Superior temporal gyrus (tissue), 1 donor: ENCODE measurements at regions not wholly inside any gene's neighbourhood (a gene's known extent, or its start where the extent isn't known, plus 50 kb on each side); places are given as distances from the start of the nearest gene placed in this dataset.

Source experiments
- DNase-seq: peaks from one replicate; pipeline ENCODE4 v3.0.0-alpha.2; 2016; ENCODE audit errors: extremely low spot score

DNA sequence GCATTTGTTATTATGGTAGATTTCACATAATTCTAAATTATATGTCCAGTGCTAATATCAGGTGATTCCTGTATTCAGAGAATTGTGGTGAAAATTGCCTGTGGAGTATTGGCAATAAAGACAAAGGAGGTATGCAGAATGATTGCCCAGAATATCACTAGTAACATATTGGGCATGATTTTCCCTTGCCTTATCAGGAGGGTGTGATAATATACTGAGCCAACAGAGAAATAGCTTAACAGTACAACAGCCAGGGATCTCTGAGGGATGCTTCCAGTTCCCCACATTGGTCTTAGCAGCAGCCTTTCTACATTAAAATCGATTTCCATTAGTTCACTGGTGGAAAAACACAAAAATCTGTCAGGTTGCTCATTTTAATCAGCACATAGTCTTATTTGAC, 122.9 kb upstream of the COL3A1 start:
- no peak for DNase-seq

DNA sequence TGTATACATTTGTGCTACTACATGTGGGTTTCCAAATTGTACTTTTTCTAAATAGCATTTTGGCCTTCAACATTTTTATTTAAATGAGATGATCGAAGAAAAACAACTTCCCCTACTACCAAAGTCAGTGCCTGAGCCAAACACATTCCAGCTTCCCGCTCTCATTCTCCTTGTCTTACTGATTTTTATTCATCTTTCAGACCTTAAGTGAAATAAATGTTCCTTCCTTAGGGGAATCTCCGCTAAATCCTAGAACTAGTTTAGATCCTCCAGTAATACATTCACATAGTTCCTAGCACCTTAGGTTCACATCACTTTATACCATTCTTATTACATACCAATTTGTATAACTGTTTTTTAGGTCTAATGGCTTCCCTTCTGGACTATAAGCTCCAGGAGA, 122.3 kb upstream of the COL3A1 start:
- no peak for DNase-seq

DNA sequence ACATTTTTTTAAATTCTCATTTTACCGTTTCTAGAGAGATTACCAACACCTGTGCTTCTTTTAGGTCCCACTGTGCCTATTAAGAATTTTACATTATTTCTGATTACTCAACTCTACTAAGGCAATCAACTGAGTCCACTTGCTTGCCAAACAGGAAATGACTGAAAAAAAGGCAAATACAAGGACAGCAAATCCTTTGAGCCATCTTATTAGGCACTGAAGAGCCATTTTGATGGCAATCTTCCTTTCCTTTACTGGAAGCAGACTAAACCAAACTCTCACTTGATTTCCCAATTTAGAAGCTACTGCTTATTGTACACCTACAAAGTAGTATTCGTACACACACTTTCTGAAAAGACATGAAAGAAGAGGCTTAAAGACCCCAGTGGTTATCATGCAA, 121.4 kb upstream of the COL3A1 start:
- DNase-seq = no peak

DNA sequence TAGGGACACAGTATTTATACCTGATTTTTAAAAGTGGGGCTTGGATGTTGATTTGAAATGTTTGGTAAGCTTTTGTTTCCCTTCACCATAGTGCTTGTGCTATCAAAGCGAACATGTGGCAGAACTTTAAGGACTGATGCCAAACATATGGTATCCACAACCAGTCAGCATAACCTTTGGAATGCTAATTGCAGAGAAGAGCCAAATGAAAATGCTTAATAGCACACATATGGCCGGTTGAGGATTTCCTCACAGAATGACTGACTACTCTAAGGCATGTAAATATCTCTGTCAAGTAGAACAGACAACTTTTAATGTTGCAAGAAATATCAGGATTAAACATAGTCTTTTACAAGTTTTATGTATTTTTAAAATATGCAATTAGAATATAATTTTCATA, 120.9 kb upstream of the COL3A1 start:
- no peak for DNase-seq

DNA sequence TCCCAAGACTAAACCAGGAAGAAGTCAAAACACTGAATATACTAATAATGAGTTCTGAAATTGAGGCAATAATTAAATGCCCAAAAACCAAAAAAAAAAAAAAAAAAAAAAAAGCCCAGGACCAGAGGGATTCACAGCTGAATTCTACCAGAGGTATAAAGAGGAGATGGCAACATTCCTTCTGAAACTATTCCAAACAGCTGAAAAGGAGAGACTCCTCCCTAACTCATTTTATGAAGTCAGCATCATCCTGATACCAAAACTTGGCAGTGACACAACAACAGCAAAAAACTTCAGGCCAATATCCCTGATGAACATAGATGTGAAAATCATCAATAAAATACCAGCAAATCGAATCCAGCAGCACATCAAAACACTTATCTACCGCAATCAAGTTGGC, 108.5 kb upstream of the COL3A1 start:
- no peak for DNase-seq

DNA sequence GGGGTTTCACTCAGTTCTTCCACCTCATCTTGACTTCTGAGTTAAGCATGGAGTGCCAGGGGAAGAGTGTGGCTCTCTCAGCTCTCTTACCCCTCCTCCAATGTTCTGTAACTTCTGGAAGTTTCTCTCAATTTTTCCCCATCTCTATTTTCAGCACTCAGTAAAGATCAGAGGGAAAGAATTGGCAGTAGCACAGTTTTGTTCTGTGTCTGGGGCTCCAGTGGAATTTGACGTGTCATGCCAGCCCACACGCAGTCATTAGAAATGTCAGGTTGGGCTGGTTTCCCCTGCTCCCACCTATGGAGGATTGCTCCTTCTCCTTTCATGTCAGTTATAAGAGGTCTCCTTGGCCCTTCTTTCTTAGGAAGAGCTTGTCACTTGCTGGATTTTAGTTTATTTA, 104.6 kb upstream of the COL3A1 start:
- DNase-seq = no peak

DNA sequence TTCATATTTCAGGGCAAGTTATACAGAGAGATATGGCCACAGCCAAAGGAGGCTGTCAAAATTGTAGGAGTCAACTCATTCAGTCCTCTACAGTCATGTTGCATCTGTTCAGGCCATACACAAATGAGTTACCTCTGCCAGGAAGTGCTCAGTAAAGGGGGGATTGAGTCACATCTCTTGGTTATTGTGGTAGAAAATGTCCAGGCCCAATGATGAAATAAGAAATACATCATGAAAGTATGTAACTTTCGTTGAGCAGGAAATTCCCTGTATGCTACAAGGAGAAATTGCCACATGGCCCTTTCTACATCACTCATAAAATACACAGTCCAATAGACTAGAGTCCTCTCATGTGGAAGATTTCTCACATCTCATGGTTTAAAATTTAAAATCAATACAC, 103.9 kb upstream of the COL3A1 start:
- no peak for DNase-seq

DNA sequence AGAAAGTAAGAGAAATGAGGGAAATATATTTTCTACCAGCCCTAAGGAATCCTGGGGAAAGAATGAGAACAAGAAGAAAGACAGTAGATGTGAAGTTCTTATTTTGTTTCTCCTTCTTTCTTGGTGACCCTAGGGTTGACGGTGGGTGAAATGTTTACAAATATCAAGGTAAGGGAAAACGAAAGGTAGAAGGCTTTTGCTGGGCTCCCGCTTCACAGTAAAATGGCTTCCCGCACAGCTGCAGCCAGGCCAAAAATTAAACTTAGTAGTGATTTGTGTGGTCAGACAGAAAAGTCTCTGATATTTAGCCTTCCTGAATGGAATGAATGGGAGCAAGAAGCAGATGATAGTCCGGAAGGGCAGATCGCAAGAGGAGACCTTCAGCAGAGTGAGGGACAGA, 99.1 kb upstream of the COL3A1 start:
- no peak for DNase-seq

DNA sequence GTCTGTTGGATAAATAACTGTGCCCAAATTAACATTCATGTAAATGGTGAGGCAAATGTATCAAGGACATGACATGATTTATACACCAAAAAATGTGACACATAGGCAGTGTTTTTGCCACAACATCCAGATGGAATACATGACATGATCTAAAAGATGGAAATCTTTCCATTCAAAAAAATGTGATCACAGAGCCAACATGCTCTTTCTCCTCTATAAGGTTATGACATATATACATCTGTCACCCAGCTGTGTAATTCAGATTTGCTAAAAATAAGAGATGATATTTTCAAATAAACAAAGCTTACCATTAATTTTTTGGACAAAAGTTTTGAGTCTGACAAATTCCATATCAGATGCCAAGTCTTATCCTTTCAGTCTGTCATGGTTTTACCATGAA, 95.5 kb upstream of the COL3A1 start:
- no peak for DNase-seq

DNA sequence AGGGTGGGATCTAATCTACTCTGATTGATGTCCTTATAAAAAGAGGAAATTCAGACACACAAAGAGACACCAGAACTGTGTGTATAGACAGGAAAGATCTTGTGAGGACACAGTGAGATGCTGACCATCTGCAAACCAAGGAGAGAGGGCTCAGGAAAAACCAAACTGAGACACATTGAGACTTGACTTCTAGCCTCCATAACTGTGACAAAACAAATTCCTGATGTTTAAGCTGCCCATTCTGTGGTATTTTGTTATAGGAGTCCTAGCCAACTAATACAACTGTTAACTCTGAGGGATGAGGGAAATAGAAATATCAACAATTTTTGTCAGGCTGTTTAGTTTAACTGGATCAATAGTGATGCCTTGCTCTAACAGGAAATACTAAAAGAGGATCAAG, 93.4 kb upstream of the COL3A1 start:
- no peak for DNase-seq

DNA sequence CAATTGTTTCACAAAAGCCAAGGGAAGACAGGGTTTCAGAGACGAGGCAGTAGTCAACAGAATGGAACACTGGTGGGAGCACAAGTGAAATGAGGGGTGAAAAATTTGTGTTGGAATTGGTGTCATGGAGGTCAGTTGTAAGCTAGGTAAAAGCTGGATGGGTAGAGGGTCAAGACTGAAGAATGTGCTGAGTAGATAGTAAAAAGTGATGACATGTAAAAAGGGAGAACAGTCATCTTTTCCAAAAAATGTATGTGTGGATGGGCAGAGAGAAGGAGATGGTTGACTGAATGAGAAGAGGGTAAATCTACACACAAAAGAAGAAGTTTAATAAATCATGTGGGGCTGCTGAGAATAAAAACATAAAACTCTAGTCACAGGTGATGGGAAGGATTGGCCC, 92.7 kb upstream of the COL3A1 start:
- no peak for DNase-seq

DNA sequence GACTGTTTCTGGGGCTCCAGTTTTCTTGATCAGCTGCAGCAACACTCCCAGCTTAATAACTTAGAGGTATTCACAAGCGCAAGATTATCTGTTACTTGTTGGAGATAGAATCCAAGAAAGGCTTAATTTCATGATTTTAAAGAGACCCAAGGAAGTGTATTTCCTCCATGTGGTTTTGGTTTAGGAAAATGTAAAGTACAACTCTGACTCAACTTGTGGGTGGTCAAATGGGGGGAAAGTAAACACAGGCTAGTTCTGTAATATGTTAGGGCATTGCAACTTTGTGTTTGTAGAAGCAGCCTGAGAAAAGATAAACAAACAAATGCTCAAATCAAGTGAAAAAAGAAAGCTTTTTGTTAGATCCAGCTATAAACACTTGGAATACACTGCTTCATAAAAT, 90.1 kb upstream of the COL3A1 start:
- no peak for DNase-seq

DNA sequence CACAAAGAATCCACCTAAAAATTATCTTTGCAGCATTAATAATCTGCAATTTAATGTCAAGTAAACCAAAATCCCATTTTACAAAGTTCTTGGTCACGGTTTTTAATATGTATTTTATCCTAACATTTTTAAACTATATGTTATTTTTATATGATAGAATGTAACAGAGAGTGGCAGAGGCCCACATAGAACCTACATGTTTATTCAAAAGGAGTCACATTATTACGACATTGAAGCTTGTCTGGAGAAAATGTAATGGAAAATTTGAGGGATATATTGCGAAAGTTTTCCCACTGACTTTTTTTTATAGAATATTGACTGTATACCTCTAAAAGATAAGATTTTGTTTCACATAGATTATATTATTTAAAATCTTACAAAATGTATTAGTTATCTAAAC, 89.7 kb upstream of the COL3A1 start:
- no peak for DNase-seq

DNA sequence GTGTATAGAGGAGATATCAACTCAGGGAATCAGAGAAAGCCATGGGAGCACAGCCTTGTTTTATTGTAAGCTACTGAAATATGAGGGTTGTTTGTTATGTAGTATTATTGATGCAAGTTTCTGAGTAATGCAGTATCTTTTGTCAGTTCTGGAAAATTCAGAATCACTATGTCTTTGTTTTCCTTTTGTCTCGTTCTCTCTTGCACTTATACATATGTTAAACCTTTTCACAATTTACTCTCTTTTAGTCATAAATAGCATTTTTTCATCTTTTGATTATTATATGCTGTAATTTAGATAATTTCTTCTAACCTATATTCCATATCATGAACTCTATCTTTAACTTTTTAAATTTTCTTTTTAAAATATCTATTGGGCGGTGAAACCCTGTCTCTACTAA, 85.0 kb upstream of the COL3A1 start:
- DNase-seq = no peak

DNA sequence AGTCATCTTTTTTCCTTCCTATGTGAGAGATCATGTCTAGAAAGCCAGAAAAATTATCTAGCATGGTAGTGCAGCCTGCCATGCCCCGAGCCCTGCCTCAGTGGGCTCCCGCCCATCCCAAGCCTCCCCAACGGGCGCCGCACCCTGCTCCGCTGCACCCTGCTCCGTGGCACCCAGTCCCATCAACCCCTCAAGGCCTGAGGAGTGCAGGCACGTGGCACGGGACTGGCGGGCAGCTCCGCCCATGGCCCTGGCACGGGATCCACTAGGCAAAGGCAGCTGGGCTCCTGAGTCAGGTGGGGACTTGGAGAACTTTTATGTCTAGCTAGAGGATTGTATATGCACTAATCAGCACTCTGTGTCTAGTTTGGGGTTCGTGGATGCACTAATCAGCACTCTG, 83.4 kb upstream of the COL3A1 start:
- DNase-seq = no peak

DNA sequence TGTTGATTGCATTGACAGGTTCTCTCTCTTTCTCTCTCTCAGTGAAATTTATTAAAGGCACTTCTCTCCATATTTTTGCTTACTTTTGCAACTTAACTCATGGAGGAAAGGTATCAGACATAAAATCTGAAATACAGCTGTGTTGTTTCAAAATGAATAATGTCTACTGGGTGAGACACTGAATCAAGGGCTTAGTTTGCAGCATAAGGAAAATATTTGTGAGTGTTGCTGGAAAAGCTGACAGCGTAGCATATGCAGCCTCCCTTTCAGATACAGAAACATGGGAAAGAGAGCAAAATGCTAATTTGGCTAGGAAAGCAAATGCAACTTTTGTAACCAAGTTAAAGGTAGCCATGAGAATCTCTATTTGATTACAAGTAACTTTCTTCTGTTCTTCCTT, 81.5 kb upstream of the COL3A1 start:
- DNase-seq = no peak

DNA sequence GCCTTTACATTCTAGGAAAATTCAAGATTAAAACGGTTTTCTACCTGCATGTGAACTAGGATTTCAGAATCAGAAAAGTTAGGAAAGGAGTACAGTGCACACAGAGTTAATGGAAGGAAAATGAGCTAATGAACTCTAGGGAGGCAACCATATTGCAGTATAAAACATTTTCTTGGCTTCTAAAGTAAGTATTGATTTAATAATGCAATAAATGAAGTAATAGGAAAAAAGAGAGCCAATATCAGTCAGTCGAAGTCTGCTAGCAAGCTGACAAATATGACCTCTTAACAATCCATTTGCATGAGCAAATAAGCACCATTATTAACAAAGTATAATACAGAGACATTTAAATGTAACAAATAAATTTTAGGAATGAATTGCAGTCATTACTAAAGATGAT, 80.2 kb upstream of the COL3A1 start:
- DNase-seq = no peak

DNA sequence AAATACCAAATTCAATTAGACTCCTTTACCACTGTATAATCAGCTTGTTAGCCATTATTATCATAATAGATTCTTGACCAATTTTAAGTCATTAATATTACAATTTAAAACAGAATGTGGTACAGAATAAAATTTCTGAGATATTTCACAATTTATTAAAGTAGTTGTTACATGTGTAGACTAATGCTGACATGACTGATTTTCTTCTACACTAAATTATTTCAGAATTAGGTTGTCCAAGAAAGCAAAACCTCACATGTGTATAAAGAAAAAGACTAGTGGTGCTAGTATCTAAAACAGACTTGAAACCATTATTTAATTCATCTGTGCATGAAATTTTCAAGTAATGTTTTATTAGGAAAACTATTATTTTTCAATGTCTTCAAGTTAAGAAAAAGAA, 79.2 kb upstream of the COL3A1 start:
- DNase-seq = no peak

DNA sequence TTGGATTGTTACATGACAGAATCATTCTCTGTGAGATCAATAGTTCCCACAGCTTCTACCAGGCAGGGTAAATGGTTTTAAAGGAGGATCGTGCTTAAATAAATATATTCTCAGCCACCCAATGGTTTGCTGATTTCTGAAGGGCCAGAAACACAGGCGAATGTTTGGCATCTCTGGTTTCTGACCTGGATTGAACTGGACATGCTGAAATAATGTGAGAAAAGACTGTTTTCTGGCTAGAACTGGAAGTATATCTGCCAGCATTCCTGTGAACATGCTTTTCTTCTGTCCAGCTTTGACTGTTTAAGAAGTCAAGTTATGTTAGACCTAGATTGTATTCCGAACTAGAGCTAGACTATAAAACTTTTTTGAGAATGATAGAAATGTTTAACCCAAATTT, 77.1 kb upstream of the COL3A1 start:
- DNase-seq = no peak

DNA sequence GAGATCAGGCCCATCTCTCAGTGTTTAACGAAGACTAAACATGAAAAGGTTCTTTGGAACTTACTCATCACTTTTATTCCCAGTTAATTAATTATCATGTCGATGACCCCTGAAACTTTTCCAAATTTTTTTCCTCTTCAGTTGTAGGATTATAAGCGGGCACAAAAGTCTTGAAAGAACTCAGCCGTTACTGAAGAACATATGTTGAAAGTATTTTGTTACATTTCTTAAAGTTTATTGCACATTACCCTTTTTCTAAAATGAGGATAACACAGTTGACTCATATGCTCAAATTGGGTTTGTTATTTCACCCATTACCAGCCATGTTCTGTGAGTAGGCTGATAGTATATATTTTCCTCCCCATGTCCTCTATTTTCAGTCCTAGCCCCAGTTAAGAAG, 75.9 kb upstream of the COL3A1 start:
- DNase-seq = no peak

DNA sequence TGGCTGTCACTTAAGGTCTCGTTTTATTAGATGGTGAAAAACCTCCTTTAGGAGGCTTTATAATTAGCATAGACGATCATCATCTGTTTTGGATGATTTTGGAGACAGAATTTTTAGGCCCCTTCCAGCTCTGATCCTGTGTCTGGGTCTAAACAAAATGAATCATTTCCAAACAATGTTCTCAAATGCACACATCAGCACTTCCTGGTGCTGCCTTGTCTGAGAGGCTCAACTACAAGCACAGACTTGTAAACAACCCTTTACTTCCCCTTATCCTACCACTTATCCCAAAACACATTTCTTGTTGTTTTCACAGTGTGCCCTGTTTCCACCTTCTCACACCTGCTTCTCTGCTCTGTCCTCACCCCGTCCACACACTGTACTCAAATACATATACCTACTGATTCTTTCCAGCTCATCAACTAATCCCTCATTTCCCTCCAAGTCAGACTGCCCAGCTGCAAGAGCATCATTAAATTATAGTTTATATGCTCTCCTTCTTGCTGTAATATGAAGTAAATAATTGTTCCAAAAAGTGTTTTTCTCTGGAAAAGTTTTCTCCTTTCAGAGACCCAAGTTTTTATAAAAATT, 71.2 kb upstream of the COL3A1 start:
- no peak for DNase-seq

DNA sequence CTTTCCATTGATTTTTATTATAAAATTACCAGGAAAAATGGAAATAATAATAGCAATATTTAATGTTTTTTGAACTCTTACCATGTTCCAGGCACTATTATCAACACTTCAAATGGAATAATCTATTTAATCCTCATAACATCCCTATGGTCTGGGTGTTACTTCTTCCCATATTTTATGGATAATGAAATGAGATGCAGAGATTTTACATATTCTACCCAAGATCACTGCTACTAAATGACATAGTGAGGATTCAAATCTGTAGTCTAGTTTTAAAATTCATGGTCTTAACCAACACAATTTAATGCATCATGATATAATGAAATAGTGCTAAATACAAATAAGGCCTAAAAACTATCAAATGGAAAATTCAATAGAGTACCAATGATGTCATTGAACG, 70.4 kb upstream of the COL3A1 start:
- no peak for DNase-seq

DNA sequence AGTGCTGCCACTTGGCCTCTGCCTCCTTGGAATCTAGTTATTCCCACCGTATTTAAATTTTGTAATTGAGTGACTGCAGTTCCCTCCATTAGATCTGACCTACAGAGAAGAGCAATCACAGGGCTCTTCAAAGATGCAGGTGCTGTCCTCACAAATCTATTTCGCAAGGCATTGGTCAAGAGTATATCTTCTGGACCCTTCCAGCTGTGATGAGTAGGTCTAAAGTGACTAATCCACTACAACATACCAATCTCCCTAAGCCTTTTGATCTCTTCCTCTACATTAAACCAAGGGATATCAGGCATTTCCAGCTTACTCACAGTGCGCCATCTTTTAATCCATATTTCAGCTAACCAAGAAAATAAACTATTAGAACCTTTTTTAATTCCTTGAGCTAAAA, 65.1 kb upstream of the COL3A1 start:
- no peak for DNase-seq

DNA sequence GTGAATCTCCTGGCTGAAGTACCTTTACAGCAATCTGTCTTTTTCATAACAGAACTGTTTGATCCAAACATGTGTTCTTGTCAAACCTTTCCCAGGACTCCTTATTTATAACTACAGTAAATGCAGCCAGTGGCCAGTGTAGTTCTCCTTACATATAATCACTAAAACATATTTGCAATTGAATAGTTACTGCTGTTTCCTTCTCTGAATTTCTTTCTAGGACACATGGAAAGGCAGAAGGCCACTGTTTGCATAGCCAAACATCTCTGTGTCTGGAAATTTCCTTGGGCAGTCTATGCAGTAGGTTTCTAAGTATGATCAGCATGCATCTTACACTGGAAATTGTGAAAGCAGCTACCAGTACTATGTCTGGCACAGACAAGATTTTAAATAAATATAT, 57.4 kb upstream of the COL3A1 start:
- DNase-seq = no peak

DNA sequence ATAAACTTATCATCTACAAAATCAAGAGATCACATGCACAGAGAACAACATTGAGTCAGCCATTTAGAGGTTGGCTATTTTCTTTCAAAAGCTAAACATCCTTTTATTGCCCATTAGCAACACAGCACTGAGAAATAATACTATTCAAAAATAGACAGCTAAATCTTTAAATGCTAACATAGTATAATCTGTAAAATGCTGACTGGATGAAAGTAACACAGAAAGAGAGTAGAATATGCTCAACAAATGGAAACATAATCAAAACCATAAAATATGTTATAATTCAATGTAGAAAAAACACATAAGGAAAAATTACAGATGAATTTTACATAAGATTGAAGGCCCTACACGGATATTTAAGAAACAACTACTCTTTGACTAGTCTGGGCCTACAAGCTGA, 56.5 kb upstream of the COL3A1 start:
- no peak for DNase-seq
